Activated CD4-positive, alpha-beta T cell treated with anti-CD3 and anti-CD28 coated beads, Interleukin-2, amount 50 U/mL, for 16 hours (primary cell): ENCODE measurements at regions not wholly inside any gene's neighbourhood (a gene's known extent, or its start where the extent isn't known, plus 50 kb on each side); places are given as distances from the start of the nearest gene placed in this dataset.

ENCODE experiments used
- DNase-seq: peaks from one replicate; pipeline ENCODE4 v3.0.0-alpha.2; 2020

GRCh38 chr9:117945286-117945685 is 241.1 kb downstream of the TLR4 start:
- no peak for DNase-seq

GRCh38 chr9:117951127-117951526 is 246.9 kb downstream of the TLR4 start:
- no peak for DNase-seq

GRCh38 chr9:117952581-117952980 is 248.4 kb downstream of the TLR4 start:
- DNase-seq, result no peak

- no peak for DNase-seq
Measured at GRCh38 chr9:117957267-117957666, 253.1 kb downstream of the TLR4 start.

- DNase-seq, result no peak
Measured at GRCh38 chr9:117958726-117959125, 254.5 kb downstream of the TLR4 start.

- DNase-seq, result no peak
Measured at GRCh38 chr9:117963493-117964090, 259.4 kb downstream of the TLR4 start.

- no peak for DNase-seq
Measured at GRCh38 chr9:117970276-117971050, 266.3 kb downstream of the TLR4 start.

- no peak for DNase-seq
Measured at GRCh38 chr9:117974108-117974507, 269.9 kb downstream of the TLR4 start.

GRCh38 chr9:117979914-117980313 is 275.7 kb downstream of the TLR4 start:
- no peak for DNase-seq

GRCh38 chr9:117987945-117988344 is 283.7 kb downstream of the TLR4 start:
- no peak for DNase-seq

- DNase-seq, result no peak
Measured at GRCh38 chr9:117992006-117992405, 287.8 kb downstream of the TLR4 start.

- no peak for DNase-seq
Measured at GRCh38 chr9:118000581-118000980, 296.4 kb downstream of the TLR4 start.

GRCh38 chr9:118003240-118003639 is 299.0 kb downstream of the TLR4 start:
- DNase-seq, result no peak

GRCh38 chr9:118008246-118008645 is 304.0 kb downstream of the TLR4 start:
- DNase-seq, result no peak

GRCh38 chr9:118009614-118010013 is 305.4 kb downstream of the TLR4 start:
- no peak for DNase-seq

- no peak for DNase-seq
Measured at GRCh38 chr9:118017607-118018122, 313.5 kb downstream of the TLR4 start.

- DNase-seq, result no peak
Measured at GRCh38 chr9:118023644-118024043, 319.4 kb downstream of the TLR4 start.

- no peak for DNase-seq
Measured at GRCh38 chr9:118028225-118028624, 324.0 kb downstream of the TLR4 start.

- DNase-seq, result no peak
Measured at GRCh38 chr9:118029425-118029824, 325.2 kb downstream of the TLR4 start.

GRCh38 chr9:118034701-118035100 is 330.5 kb downstream of the TLR4 start:
- DNase-seq, result no peak

GRCh38 chr9:118038713-118039112 is 334.5 kb downstream of the TLR4 start:
- DNase-seq, result no peak

- no peak for DNase-seq
Measured at GRCh38 chr9:118058227-118058626, 354.0 kb downstream of the TLR4 start.

- DNase-seq, result no peak
Measured at GRCh38 chr9:118059484-118060278, 355.5 kb downstream of the TLR4 start.

GRCh38 chr9:118083161-118083560 is 379.0 kb downstream of the TLR4 start:
- no peak for DNase-seq
